HCT116 (cell line): ENCODE measurements at regions not wholly inside any gene's neighbourhood (a gene's known extent, or its start where the extent isn't known, plus 50 kb on each side); places are given as distances from the start of the nearest gene placed in this dataset.

Source experiments
- ATAC-seq: fragments of 200-7000 bp; cut with Tn5 transposase; 2 replicates; pipeline ENCODE4 v1.9.1; 2020; ENCODE audit warnings: mild to moderate bottlenecking, moderate library complexity
- BruUV-seq: library from RNA; stranded (reverse); fragments of 400-500 nt; replicated peaks from 2 replicates; lab custom pipeline; 2021; lab: Mats Ljungman, UMichigan
- CTCF ChIA-PET: fragments of 300-600 bp; sonication (Branson Sonifier 250); formaldehyde crosslinking; loops from one replicate; lab custom pipeline; 2021; ENCODE audit warnings: antibody characterized with exemption; lab: Charles Lee
- POLR2A ChIA-PET: fragments of 300-600, 350-600 bp; sonication (Branson Sonifier 250); formaldehyde crosslinking; loops from one replicate; lab custom pipeline; 2021; ENCODE audit warnings: antibody characterized with exemption; lab: Charles Lee
- RAD21 ChIA-PET, 2 experiments: fragments of 300-600 bp; sonication (Branson Sonifier 250); formaldehyde crosslinking; loops; one replicate each; lab custom pipeline; 2023; ENCODE audit warnings: low total read pairs in 2 of 2; ENCODE audit not compliant: uncharacterized antibody in 2 of 2, unreplicated experiment in 2 of 2, low non-redundant PET in 1 of 2; lab: Charles Lee
- DNase-seq: peaks from one replicate; pipeline ENCODE4 v3.0.0-alpha.2; 2010; ENCODE audit warnings: low read depth, low spot score
- H2AFZ ChIP-seq: fragments of 200-600 bp; shearing (Covaris generic), sonication (generic); 2 replicates; pipeline ENCODE4 v1.6.1; 2017; ENCODE audit warnings: low read depth, mixed run types, mixed read lengths, antibody characterized with exemption, low read length; ENCODE audit not compliant: poor library complexity, severe bottlenecking
- H3K27ac ChIP-seq: 2 replicates; pipeline ENCODE4 v1.5.1; 2012; ENCODE audit warnings: low read depth, low read length
- H3K27me3 ChIP-seq: fragments of 200-600 bp; sonication (generic); 2 replicates; pipeline ENCODE4 v1.6.1; 2016; ENCODE audit warnings: mixed run types, low read length, mixed read lengths; ENCODE audit not compliant: insufficient read depth
- H3K36me3 ChIP-seq, 2 experiments: fragments of 200-500 bp in 1 of 2; fragments of 200-600 bp in 1 of 2; sonication (Bioruptor generic) in 1 of 2; sonication (generic) in 1 of 2; 2 replicates each; pipeline versions ENCODE4 v1.5.1 to v1.6.1; 2014 to 2016; ENCODE audit warnings: low read length in 2 of 2, inconsistent platforms in 1 of 2, mixed read lengths in 1 of 2, mixed run types in 1 of 2; ENCODE audit not compliant: insufficient read depth in 2 of 2, control insufficient read depth in 1 of 2
- H3K4me1 ChIP-seq, 2 experiments: fragments of 200-600 bp in 1 of 2; sonication (generic) in 1 of 2; 2 replicates each; pipeline versions ENCODE4 v1.5.1 to v1.6.1; 2012 to 2017; ENCODE audit warnings: low read length in 2 of 2, inconsistent platforms in 1 of 2, mild to moderate bottlenecking in 1 of 2, mixed read lengths in 1 of 2, mixed run types in 1 of 2, moderate library complexity in 1 of 2; ENCODE audit not compliant: insufficient read depth in 2 of 2, control insufficient read depth in 1 of 2
- H3K4me2 ChIP-seq: fragments of 200-600 bp; sonication (generic); 2 replicates; pipeline ENCODE4 v1.6.1; 2017; ENCODE audit warnings: mixed run types, low read length, mixed read lengths
- H3K4me3 ChIP-seq, 2 experiments: fragments of 200-600 bp in 1 of 2; sonication (generic) in 1 of 2; replicated peaks in 1 of 2; 2 replicates each; pipeline ENCODE4 v1.5.1; 2011 to 2016; ENCODE audit warnings: low read length in 2 of 2, control low read depth in 1 of 2, low read depth in 1 of 2, mild to moderate bottlenecking in 1 of 2, mixed read lengths in 1 of 2, mixed run types in 1 of 2
- H3K79me2 ChIP-seq: fragments of 200-600 bp; sonication (generic); 2 replicates; pipeline ENCODE4 v1.6.1; 2017; ENCODE audit warnings: mild to moderate bottlenecking, mixed run types, low read length, moderate library complexity, mixed read lengths; ENCODE audit not compliant: insufficient read depth
- H3K9ac ChIP-seq: fragments of 200-600 bp; sonication (generic); 2 replicates; pipeline ENCODE4 v1.6.1; 2016; ENCODE audit warnings: low read length, mixed read lengths
- H3K9me2 ChIP-seq: fragments of 200-600 bp; sonication (generic), shearing (Covaris generic); 2 replicates; pipeline ENCODE4 v1.6.1; 2017; ENCODE audit warnings: mixed run types, mild to moderate bottlenecking, moderate library complexity; ENCODE audit not compliant: insufficient read depth
- H3K9me3 ChIP-seq, 2 experiments: fragments of 200-500 bp in 1 of 2; fragments of 200-600 bp in 1 of 2; sonication (Bioruptor generic) in 1 of 2; sonication (generic) in 1 of 2; 2 replicates each; pipeline ENCODE4 v1.6.1; 2014 to 2017; ENCODE audit warnings: low read length in 2 of 2, mixed read lengths in 2 of 2, inconsistent platforms in 1 of 2, low read depth in 1 of 2, mild to moderate bottlenecking in 1 of 2, mixed run types in 1 of 2, moderate library complexity in 1 of 2; ENCODE audit not compliant: control insufficient read depth in 1 of 2, insufficient read depth in 1 of 2
- H4K20me1 ChIP-seq: fragments of 200-600 bp; sonication (generic), shearing (Covaris generic); 2 replicates; pipeline ENCODE4 v1.6.1; 2017; ENCODE audit warnings: mixed run types, mild to moderate bottlenecking, moderate library complexity; ENCODE audit not compliant: insufficient read depth
- ATF3 ChIP-seq: IDR thresholded peaks from 2 replicates; pipeline ENCODE4 v1.6.1; 2012
- ELF1 ChIP-seq: IDR thresholded peaks from 2 replicates; pipeline ENCODE4 v1.6.1; 2012; ENCODE audit warnings: low read depth, borderline replicate concordance
- EZH2phosphoT487 ChIP-seq: fragments of 200-600 bp; IDR thresholded peaks from 2 replicates; pipeline ENCODE4 v1.6.1; 2018; ENCODE audit warnings: antibody characterized with exemption, borderline replicate concordance
- FOSL1 ChIP-seq: IDR thresholded peaks from 2 replicates; pipeline ENCODE4 v1.6.1; 2012; ENCODE audit warnings: low read depth
- POLR2A ChIP-seq: IDR thresholded peaks from 2 replicates; pipeline ENCODE4 v1.7.0; 2011; ENCODE audit warnings: borderline replicate concordance; ENCODE audit not compliant: insufficient read depth, insufficient read length; ENCODE audit errors: extremely low read depth
- RAD21 ChIP-seq: IDR thresholded peaks from 2 replicates; pipeline ENCODE4 v1.6.1; 2012; ENCODE audit warnings: low read depth, mild to moderate bottlenecking
- YY1 ChIP-seq: IDR thresholded peaks from 2 replicates; pipeline ENCODE4 v1.6.1; 2011; ENCODE audit warnings: low read length, low read depth, moderate library complexity, mild to moderate bottlenecking; ENCODE audit not compliant: insufficient replicate concordance; ENCODE audit errors: extremely low read depth
- ZBTB33 ChIP-seq: IDR thresholded peaks from 2 replicates; pipeline ENCODE4 v1.6.1; 2011; ENCODE audit warnings: mild to moderate bottlenecking, low read length, moderate library complexity; ENCODE audit not compliant: insufficient replicate concordance; ENCODE audit errors: extremely low read depth
- ZFX ChIP-seq: fragments of 450-650 bp; IDR thresholded peaks from 2 replicates; pipeline ENCODE4 v1.6.1; 2017
- ZNF274 ChIP-seq: fragments of 200-500 bp; sonication (Bioruptor generic); IDR thresholded peaks from 2 replicates; pipeline ENCODE4 v1.6.1; 2014; ENCODE audit warnings: mild to moderate bottlenecking, low read depth, low read length, inconsistent platforms
- intact Hi-C: fragments of 100-400 bp; cut with micrococcal nuclease; formaldehyde crosslinking; loops from 2 replicates; pipeline ENCODE4 v1.10.0; 2022

- intact Hi-C loops, result no loop called here
- Histone ChIP-seq H3K9me2 (no peaks in the 10 kb centered on the region), H3K79me2 (no peaks in the 10 kb centered on the region), H3K27me3 (peaks cover 72% of the 10 kb centered on the region), H3K4me1 (no peaks in the 10 kb centered on the region), H3K27ac (no peak overlapping the region), H3K4me2 (no peak overlapping the region), H3K36me3 (no peaks in the 10 kb centered on the region), H3K4me3 (no peak overlapping the region), H3K9me3 (no peaks in the 10 kb centered on the region), H2AFZ (no peak overlapping the region)
- no peak for ATAC-seq
- no peak for DNase-seq
- RAD21 ChIA-PET, result no interaction called here
- no TSS peak for BruUV-seq
- POLR2A ChIA-PET, result no interaction called here
- no peak for TF ChIP-seq ZNF274
- no peak for TF ChIP-seq EZH2phosphoT487
- TF ChIP-seq ZBTB33, result no peak
- no peak for TF ChIP-seq ZFX
- no peak for TF ChIP-seq YY1
- TF ChIP-seq ELF1, result no peak
- TF ChIP-seq, all 23 proteins: peak for 0
- Histone ChIP-seq H3K9ac (no peak overlapping the region), H4K20me1 (no peaks in the 10 kb centered on the region)
- CTCF ChIA-PET, result no interaction called here
Measured at GRCh38 chr11:119933584-119933983, 204.3 kb downstream of the TRIM29 start.

- no peaks in the 10 kb centered on the region for H3K36me3 ChIP-seq
- ChIA-PET RAD21 (no interaction called here), POLR2A (no interaction called here), CTCF (no interaction called here)
- no peak overlapping the region for H3K4me3 ChIP-seq
- H2AFZ ChIP-seq, result no peak overlapping the region
- BruUV-seq, result no TSS peak
- no peak overlapping the region for H3K27ac ChIP-seq
- no peaks in the 10 kb centered on the region for H3K79me2 ChIP-seq
- no peak for TF ChIP-seq ATF3
- TF ChIP-seq RAD21, result no peak
- TF ChIP-seq ZBTB33, result no peak
- no peak for TF ChIP-seq ZFX
- TF ChIP-seq POLR2A, result no peak
- TF ChIP-seq FOSL1, result no peak
- ATAC-seq (no peak), DNase-seq (no peak)
- no peak overlapping the region for H3K4me2 ChIP-seq
- peaks cover 75% of the 10 kb centered on the region for H3K27me3 ChIP-seq
- no peaks in the 10 kb centered on the region for H3K9me3 ChIP-seq
- H3K9ac ChIP-seq, result no peak overlapping the region
- no peaks in the 10 kb centered on the region for H3K4me1 ChIP-seq
- intact Hi-C loops, result no loop called here
- no peaks in the 10 kb centered on the region for H3K9me2 ChIP-seq
- H4K20me1 ChIP-seq, result no peaks in the 10 kb centered on the region
Measured at GRCh38 chr11:119932828-119933562, 204.0 kb upstream of the NECTIN1 start.
